ENCODE measurements at regions not wholly inside any gene's neighbourhood (a gene's known extent, or its start where the extent isn't known, plus 50 kb on each side); places are given as distances from the start of the nearest gene placed in this dataset.

DNA sequence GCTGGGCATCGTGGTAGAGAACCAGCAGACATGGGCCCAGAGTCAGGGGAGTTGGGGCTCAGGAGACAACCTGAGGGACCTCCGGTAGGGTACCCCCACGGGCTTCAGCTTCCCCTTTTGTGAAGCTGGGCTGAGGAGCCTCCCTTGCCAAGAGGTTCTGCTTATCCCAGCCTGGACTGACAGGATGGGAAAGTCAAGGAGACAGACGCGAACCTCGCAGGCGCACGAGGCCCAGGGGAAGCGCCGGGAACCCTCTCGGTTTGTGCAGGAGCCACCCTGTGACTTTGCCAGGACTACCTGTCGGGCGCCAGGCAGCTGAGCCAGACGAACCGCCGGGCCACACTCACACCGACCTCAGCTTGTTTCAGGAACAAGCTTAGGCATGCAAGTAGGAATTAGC lies 566.1 kb downstream of the BRD1 start:
- Histone ChIP-seq H3K36me3 (ENCODE audit: control insufficient read depth in 5 of 5, insufficient read depth in 5 of 5, low read length in 5 of 5) (no peaks in the 10 kb centered on the region), H3K9me3 (ENCODE audit: control insufficient read depth in 5 of 5, low read length in 5 of 5) (no peaks in the 10 kb centered on the region), H3K4me3 (ENCODE audit: low read depth in 1 of 5, low read length in 5 of 5) (no peak overlapping the region), H3K9ac (ENCODE audit: low read length in 5 of 5) (no peak overlapping the region), H3K27me3 (ENCODE audit: control insufficient read depth in 5 of 5, insufficient read depth in 4 of 5, low read length in 5 of 5) (peaks cover 4 to 13% (median 8%) of the 10 kb centered on the region in 5 donors), H3K27ac (ENCODE audit: low read depth, low read length) (no peak overlapping the region), H3K4me1 (ENCODE audit: control insufficient read depth in 5 of 5, insufficient read depth in 5 of 5, low read length in 5 of 5) (no peaks in the 10 kb centered on the region)

DNA sequence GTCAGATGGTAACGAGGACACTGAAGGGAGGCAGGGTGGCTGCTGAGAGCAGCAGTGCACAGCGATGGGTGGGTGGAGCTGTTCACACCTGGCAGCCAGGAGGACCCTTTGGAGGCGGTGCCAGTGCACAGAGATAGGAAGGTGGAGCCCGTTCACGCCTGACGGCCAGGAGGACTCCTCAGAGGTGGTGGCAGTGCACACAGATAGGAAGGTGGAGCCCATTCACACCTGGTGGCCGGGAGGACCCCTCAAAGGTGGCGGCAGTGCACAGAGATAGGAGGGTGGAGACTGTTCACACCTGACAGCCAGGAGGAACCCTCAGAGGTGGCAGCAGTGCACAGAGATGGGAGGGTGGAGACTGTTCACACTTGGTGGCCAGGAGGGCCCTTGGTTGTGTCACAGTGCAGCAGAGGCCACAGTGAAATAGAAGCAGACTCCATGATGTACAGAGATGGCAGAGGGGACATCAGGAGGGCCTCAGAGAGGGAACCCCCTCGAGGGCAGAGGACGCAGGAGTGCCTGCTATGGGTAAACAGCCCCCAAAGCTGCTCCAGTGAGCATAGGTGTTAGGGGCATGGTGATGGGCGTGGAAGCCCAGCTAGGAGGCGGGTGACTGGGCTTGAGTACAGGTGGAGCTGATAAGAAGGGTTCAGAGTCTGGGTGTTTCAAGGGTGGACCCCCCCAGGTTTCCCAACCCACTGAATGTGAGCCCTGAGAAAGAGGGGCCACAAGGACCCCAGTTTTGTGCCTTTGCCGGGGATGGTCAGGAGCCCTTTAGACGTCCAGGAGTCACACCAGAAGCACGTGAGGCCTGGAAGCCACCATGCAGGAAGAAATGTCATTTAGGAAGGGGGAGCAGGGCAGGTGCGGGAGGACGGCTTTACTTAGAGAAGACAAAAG lies 566.7 kb downstream of the BRD1 start:
- Histone ChIP-seq H3K27ac (ENCODE audit: low read depth, low read length) (no peak overlapping the region), H3K36me3 (ENCODE audit: control insufficient read depth in 5 of 5, insufficient read depth in 5 of 5, low read length in 5 of 5) (no peaks in the 10 kb centered on the region), H3K9me3 (ENCODE audit: control insufficient read depth in 5 of 5, low read length in 5 of 5) (no peaks in the 10 kb centered on the region), H3K4me3 (ENCODE audit: low read depth in 1 of 5, low read length in 5 of 5) (no peak overlapping the region), H3K4me1 (ENCODE audit: control insufficient read depth in 5 of 5, insufficient read depth in 5 of 5, low read length in 5 of 5) (no peaks in the 10 kb centered on the region), H3K27me3 (ENCODE audit: control insufficient read depth in 5 of 5, insufficient read depth in 4 of 5, low read length in 5 of 5) (peaks cover 0 to 10% (median 7%) of the 10 kb centered on the region in 5 donors), H3K9ac (ENCODE audit: low read length in 5 of 5) (no peak overlapping the region)

DNA sequence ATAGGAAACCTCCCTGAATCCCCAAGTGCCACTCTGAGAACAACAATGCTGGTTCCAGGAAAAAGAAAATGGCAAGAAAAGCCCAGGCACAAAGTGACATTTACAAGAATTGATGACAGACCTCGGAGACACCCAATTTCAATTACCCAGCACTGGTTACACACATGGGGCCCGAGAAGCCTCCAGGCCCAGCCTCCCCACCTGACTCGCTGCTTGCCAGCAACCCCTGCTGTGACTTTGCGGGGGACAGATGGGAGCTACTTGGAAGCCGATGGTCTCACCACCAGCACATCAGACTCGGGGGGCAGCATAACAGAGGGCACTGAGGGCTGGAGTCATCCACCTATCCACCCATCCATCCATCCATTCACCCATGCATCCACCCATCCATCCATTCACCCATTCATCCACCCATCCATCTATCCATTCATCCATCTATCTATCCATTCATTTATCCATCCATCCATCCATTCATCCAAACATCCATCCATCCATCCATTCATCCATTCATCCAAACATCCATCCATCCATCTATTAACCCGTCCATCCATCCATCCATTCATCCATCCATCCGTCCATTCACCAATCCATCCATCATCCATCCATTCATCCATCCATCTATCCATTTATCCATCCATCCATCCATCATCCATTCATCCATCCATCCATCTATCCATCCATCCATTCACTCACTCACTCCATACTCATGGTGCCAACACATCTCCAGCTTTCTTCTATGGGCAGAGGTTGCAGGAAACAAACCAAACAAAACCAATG lies 567.6 kb downstream of the BRD1 start:
- H3K4me1 ChIP-seq (ENCODE audit: control insufficient read depth in 5 of 5, insufficient read depth in 5 of 5, low read length in 5 of 5) = no peaks in the 10 kb centered on the region
- H3K27ac ChIP-seq (ENCODE audit: low read depth, low read length) = no peak overlapping the region
- H3K9ac ChIP-seq (ENCODE audit: low read length in 5 of 5) = no peak overlapping the region
- H3K4me3 ChIP-seq (ENCODE audit: low read depth in 1 of 5, low read length in 5 of 5) = no peak overlapping the region
- no peaks in the 10 kb centered on the region for H3K36me3 ChIP-seq (ENCODE audit: control insufficient read depth in 5 of 5, insufficient read depth in 5 of 5, low read length in 5 of 5)
- H3K27me3 ChIP-seq (ENCODE audit: control insufficient read depth in 5 of 5, insufficient read depth in 4 of 5, low read length in 5 of 5) = peaks cover 4 to 12% (median 7%) of the 10 kb centered on the region in 5 donors
- H3K9me3 ChIP-seq (ENCODE audit: control insufficient read depth in 5 of 5, low read length in 5 of 5) = no peaks in the 10 kb centered on the region

DNA sequence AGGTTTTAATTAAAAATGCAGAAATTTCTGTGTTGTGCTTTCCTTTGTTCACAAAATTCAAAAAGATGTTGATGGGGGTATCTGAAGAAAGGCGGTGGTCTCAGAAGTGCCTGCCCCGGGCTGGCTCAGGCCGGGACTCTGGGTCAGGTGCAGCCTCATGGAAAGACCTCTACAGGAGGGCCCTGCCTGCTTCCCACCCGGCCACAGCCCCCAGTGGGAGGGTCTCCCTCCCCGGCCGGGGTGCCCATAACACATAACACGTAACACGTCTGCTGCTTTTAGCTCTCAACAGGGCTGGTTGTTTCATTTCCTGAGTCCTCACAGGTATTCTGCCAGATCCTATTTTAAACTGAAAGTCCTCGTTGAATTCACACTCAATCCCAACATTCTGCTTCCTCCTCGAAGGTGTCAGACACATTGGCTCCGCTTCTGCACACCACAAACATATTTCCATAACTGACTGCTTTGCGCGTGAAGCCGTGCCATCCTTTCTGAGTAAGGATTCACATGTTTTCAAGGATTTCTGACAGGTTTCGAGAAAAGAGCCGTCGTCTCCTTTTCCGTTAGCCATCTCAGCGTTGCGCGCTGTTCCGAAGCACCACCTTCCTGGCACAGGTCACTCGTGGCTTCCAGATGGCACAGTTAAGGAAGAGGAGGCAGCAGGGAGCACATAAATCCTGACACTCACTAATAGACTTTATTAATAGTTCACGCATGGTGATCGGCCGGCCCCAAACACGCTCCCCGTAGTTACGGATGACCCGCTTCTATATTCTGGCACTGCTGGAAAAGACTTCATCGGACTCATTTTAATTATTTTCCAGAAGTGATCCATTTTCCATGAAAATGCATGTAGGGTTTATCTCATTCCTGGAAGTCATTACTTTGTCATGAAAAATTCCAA lies 569.3 kb downstream of the BRD1 start:
- Histone ChIP-seq H3K9me3 (ENCODE audit: control insufficient read depth in 5 of 5, low read length in 5 of 5) (peaks cover 0 to 4% (median 0%) of the 10 kb centered on the region in 5 donors), H3K4me1 (ENCODE audit: control insufficient read depth in 5 of 5, insufficient read depth in 5 of 5, low read length in 5 of 5) (no peaks in the 10 kb centered on the region), H3K27me3 (ENCODE audit: control insufficient read depth in 5 of 5, insufficient read depth in 4 of 5, low read length in 5 of 5) (peaks cover 11 to 22% (median 14%) of the 10 kb centered on the region in 5 donors), H3K27ac (ENCODE audit: low read depth, low read length) (no peak overlapping the region), H3K36me3 (ENCODE audit: control insufficient read depth in 5 of 5, insufficient read depth in 5 of 5, low read length in 5 of 5) (no peaks in the 10 kb centered on the region), H3K4me3 (ENCODE audit: low read depth in 1 of 5, low read length in 5 of 5) (no peak overlapping the region), H3K9ac (ENCODE audit: low read length in 5 of 5) (no peak overlapping the region)

DNA sequence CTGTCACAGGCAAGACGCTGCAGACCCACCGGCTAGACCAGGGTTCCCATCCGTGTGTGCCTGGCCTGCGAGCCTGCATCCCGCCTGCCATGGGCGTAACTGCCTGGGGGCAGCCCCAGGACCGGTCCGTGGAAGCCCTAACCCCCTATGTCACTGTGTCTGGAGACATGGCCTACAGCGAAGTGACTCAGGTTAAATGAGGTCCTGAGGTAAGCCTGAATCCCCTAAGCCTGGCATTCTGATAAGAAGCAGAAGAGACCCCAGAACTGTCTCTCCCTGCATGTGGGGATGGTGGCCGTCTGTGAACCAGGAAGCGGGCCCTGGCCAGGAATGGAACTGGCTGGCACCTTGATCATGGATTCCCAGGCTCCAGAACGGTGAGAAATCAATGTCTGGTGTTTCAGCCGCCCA lies 570.1 kb downstream of the BRD1 start:
- H3K9me3 ChIP-seq (ENCODE audit: control insufficient read depth in 5 of 5, low read length in 5 of 5) = peaks cover 0 to 4% (median 0%) of the 10 kb centered on the region in 5 donors
- no peak overlapping the region for H3K27ac ChIP-seq (ENCODE audit: low read depth, low read length)
- no peak overlapping the region for H3K4me3 ChIP-seq (ENCODE audit: low read depth in 1 of 5, low read length in 5 of 5)
- H3K27me3 ChIP-seq (ENCODE audit: control insufficient read depth in 5 of 5, insufficient read depth in 4 of 5, low read length in 5 of 5) = peaks cover 11 to 26% (median 18%) of the 10 kb centered on the region in 5 donors
- H3K4me1 ChIP-seq (ENCODE audit: control insufficient read depth in 5 of 5, insufficient read depth in 5 of 5, low read length in 5 of 5) = no peaks in the 10 kb centered on the region
- no peaks in the 10 kb centered on the region for H3K36me3 ChIP-seq (ENCODE audit: control insufficient read depth in 5 of 5, insufficient read depth in 5 of 5, low read length in 5 of 5)
- no peak overlapping the region for H3K9ac ChIP-seq (ENCODE audit: low read length in 5 of 5)

DNA sequence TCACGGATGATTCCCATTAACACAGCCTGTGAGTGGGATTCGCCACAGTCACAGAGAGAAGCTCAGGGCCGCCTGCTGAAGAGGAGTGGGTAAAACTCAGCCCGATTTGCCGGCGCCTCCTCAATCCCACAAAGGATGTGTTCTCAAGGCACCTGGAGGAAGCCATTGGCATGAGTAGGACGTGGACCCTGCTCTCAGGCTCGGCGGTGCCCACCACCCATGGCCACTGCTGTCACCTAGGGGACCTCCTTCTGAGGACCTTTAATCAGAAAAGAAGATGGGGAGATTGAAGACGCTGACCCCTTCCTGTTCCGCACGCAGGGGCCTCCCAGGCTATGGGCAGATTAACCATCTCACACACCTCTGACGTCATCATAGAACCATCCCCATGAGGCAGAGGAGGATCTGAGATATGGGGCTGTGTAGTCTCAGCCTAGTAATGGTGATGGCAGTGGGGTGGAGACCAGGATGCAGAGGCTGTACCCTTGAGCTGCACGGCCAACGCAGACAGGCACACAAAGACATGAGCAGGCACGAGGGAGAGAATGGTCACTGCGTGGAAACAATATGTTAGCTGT lies 571.8 kb downstream of the BRD1 start:
- no peak overlapping the region for H3K27ac ChIP-seq (ENCODE audit: low read depth, low read length)
- H3K4me1 ChIP-seq (ENCODE audit: control insufficient read depth in 5 of 5, insufficient read depth in 5 of 5, low read length in 5 of 5) = no peaks in the 10 kb centered on the region
- peaks cover 11 to 31% (median 19%) of the 10 kb centered on the region in 5 donors for H3K27me3 ChIP-seq (ENCODE audit: control insufficient read depth in 5 of 5, insufficient read depth in 4 of 5, low read length in 5 of 5)
- H3K4me3 ChIP-seq (ENCODE audit: low read depth in 1 of 5, low read length in 5 of 5) = no peak overlapping the region
- no peak overlapping the region for H3K9ac ChIP-seq (ENCODE audit: low read length in 5 of 5)
- peaks cover 0 to 4% (median 0%) of the 10 kb centered on the region in 5 donors for H3K9me3 ChIP-seq (ENCODE audit: control insufficient read depth in 5 of 5, low read length in 5 of 5)
- no peaks in the 10 kb centered on the region for H3K36me3 ChIP-seq (ENCODE audit: control insufficient read depth in 5 of 5, insufficient read depth in 5 of 5, low read length in 5 of 5)

DNA sequence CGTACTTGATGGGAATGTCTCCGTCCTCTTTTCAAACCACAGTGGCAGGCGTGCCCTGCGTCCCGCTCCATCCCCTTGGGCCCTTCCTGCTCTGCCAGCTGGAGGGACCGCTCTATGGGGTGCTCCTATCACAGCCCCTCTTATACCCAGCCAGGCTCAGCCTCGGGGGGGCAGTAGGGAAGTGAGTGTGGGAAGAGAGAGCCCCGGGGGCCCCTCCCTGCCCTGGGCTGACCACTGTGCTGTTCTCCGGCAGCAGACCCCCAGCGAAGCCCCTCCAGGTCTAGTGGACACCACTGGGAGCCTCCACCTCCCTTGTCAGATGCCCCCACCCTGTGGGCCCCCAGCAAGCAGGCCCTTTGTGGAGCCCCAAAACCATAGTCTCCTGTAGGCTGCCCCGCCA lies 572.5 kb downstream of the BRD1 start:
- peaks cover 0 to 4% (median 0%) of the 10 kb centered on the region in 5 donors for H3K9me3 ChIP-seq (ENCODE audit: control insufficient read depth in 5 of 5, low read length in 5 of 5)
- H3K27ac ChIP-seq (ENCODE audit: low read depth, low read length) = no peak overlapping the region
- no peaks in the 10 kb centered on the region for H3K4me1 ChIP-seq (ENCODE audit: control insufficient read depth in 5 of 5, insufficient read depth in 5 of 5, low read length in 5 of 5)
- no peaks in the 10 kb centered on the region for H3K36me3 ChIP-seq (ENCODE audit: control insufficient read depth in 5 of 5, insufficient read depth in 5 of 5, low read length in 5 of 5)
- no peak overlapping the region for H3K9ac ChIP-seq (ENCODE audit: low read length in 5 of 5)
- no peak overlapping the region for H3K4me3 ChIP-seq (ENCODE audit: low read depth in 1 of 5, low read length in 5 of 5)
- peaks cover 6 to 26% (median 18%) of the 10 kb centered on the region in 5 donors for H3K27me3 ChIP-seq (ENCODE audit: control insufficient read depth in 5 of 5, insufficient read depth in 4 of 5, low read length in 5 of 5)

DNA sequence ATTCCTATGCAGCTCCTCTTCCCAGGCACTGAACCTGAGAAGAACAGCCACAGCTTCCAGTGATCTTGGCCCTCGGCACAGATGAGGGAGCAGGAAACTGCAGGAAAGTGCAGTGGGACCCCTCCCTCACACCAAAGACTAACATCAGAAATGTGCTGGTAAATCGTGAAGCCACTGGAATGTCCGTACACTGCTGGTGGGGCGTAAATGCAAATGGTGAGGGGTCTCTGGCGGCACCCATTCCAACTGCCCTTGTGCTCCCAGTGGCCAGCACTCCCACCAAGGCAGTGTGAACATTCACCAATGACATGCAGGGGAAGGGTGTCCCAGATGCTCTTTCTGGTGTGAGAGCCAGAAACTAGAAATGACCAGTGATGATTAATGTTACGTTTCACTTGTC lies 574.0 kb downstream of the BRD1 start:
- H3K36me3 ChIP-seq (ENCODE audit: control insufficient read depth in 5 of 5, insufficient read depth in 5 of 5, low read length in 5 of 5) = no peaks in the 10 kb centered on the region

DNA sequence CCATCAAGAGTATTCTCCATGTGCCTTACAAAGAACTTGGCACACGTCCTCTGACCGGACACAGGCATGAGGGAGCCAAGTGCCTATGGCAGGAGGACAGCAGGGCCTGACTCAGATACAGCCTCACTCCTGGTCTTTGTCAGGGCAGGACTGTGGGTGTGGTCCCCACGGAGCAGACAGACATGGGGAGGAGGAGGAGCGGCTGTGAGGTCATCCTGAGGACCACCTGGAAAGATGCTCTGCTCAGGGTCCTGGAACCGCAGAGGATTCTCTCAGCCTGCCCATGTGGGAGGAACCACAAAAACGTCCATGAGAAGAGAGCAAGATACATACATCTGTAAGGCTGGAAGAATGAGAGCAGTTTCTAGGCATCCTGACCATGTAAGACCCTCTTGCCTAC lies 576.3 kb downstream of the BRD1 start:
- H3K9me3 ChIP-seq (ENCODE audit: control insufficient read depth in 5 of 5, low read length in 5 of 5) = peaks cover 0 to 4% (median 0%) of the 10 kb centered on the region in 5 donors
- peaks cover 6 to 22% (median 18%) of the 10 kb centered on the region in 5 donors for H3K27me3 ChIP-seq (ENCODE audit: control insufficient read depth in 5 of 5, insufficient read depth in 4 of 5, low read length in 5 of 5)
- no peak overlapping the region for H3K27ac ChIP-seq (ENCODE audit: low read depth, low read length)
- H3K4me3 ChIP-seq (ENCODE audit: low read depth in 1 of 5, low read length in 5 of 5) = no peak overlapping the region
- no peak overlapping the region for H3K9ac ChIP-seq (ENCODE audit: low read length in 5 of 5)
- no peaks in the 10 kb centered on the region for H3K36me3 ChIP-seq (ENCODE audit: control insufficient read depth in 5 of 5, insufficient read depth in 5 of 5, low read length in 5 of 5)
- H3K4me1 ChIP-seq (ENCODE audit: control insufficient read depth in 5 of 5, insufficient read depth in 5 of 5, low read length in 5 of 5) = no peaks in the 10 kb centered on the region

More for the DNA sequence above, 574.0 kb downstream of the BRD1 start:
- H3K27ac ChIP-seq (ENCODE audit: low read depth, low read length) = no peak overlapping the region
- no peak overlapping the region for H3K9ac ChIP-seq (ENCODE audit: low read length in 5 of 5)
- H3K9me3 ChIP-seq (ENCODE audit: control insufficient read depth in 5 of 5, low read length in 5 of 5) = peaks cover 0 to 4% (median 0%) of the 10 kb centered on the region in 5 donors
- no peaks in the 10 kb centered on the region for H3K4me1 ChIP-seq (ENCODE audit: control insufficient read depth in 5 of 5, insufficient read depth in 5 of 5, low read length in 5 of 5)
- H3K4me3 ChIP-seq (ENCODE audit: low read depth in 1 of 5, low read length in 5 of 5) = no peak overlapping the region
- H3K27me3 ChIP-seq (ENCODE audit: control insufficient read depth in 5 of 5, insufficient read depth in 4 of 5, low read length in 5 of 5) = peaks cover 6 to 22% (median 18%) of the 10 kb centered on the region in 5 donors
